DND-41 (cell line): ENCODE measurements at regions not wholly inside any gene's neighbourhood (a gene's known extent, or its start where the extent isn't known, plus 50 kb on each side); places are given as distances from the start of the nearest gene placed in this dataset.

Experiments used
- ATAC-seq: fragments of 200-7000 bp; cut with Tn5 transposase; 3 replicates; pipeline ENCODE4 v1.9.1; 2021; ENCODE audit warnings: low read depth; ENCODE audit not compliant: insufficient read depth
- DNase-seq: peaks from one replicate; pipeline ENCODE4 v3.0.0-alpha.2; 2020
- H2AFZ ChIP-seq: 2 replicates; pipeline ENCODE4 v1.6.0; 2012; ENCODE audit warnings: low read depth, low read length
- H3K27ac ChIP-seq: 2 replicates; pipeline ENCODE4 v1.5.1; 2012; ENCODE audit warnings: low read length, inconsistent platforms
- H3K27me3 ChIP-seq: fragments of 200-600 bp; sonication (generic); 2 replicates; pipeline ENCODE4 v1.6.0; 2012; ENCODE audit warnings: low read length, mild to moderate bottlenecking, inconsistent platforms; ENCODE audit not compliant: insufficient read depth, poor library complexity
- H3K36me3 ChIP-seq: 2 replicates; pipeline ENCODE4 v1.5.1; 2012; ENCODE audit warnings: low read length, inconsistent platforms; ENCODE audit not compliant: insufficient read depth
- H3K4me1 ChIP-seq: 2 replicates; pipeline ENCODE4 v1.5.1; 2012; ENCODE audit warnings: mild to moderate bottlenecking, low read length; ENCODE audit not compliant: insufficient read depth
- H3K4me2 ChIP-seq: 2 replicates; pipeline ENCODE4 v1.6.0; 2012; ENCODE audit warnings: mild to moderate bottlenecking, moderate library complexity, low read length, inconsistent platforms; ENCODE audit not compliant: insufficient read depth
- H3K4me3 ChIP-seq, 2 experiments: fragments of 200-600 bp in 1 of 2; shearing (Covaris generic) in 1 of 2; 2 replicates each; pipeline ENCODE4 v1.5.1; 2012 to 2016; ENCODE audit warnings: inconsistent platforms in 2 of 2, low read length in 2 of 2, mild to moderate bottlenecking in 2 of 2, low read depth in 1 of 2, moderate library complexity in 1 of 2
- H3K79me2 ChIP-seq: 2 replicates; pipeline ENCODE4 v1.6.0; 2012; ENCODE audit warnings: low read length, inconsistent platforms; ENCODE audit not compliant: insufficient read depth
- H3K9ac ChIP-seq: 2 replicates; pipeline ENCODE4 v1.6.0; 2012; ENCODE audit warnings: low read depth, mild to moderate bottlenecking, inconsistent platforms, low read length, moderate library complexity
- H3K9me3 ChIP-seq: 2 replicates; pipeline ENCODE4 v1.5.1; 2012; ENCODE audit warnings: low read length, moderate library complexity, mild to moderate bottlenecking, inconsistent platforms; ENCODE audit not compliant: insufficient read depth, severe bottlenecking
- H4K20me1 ChIP-seq: 2 replicates; pipeline ENCODE4 v1.6.0; 2012; ENCODE audit warnings: low read length; ENCODE audit not compliant: insufficient read depth
- CTCF ChIP-seq: IDR thresholded peaks from 2 replicates; pipeline ENCODE4 v1.5.1; 2012; ENCODE audit warnings: borderline replicate concordance, low read length, moderate library complexity, mild to moderate bottlenecking; ENCODE audit not compliant: poor library complexity, severe bottlenecking; ENCODE audit errors: extremely low read depth
- EZH2 ChIP-seq: IDR thresholded peaks from 3 replicates; pipeline ENCODE4 v1.6.1; 2012; ENCODE audit warnings: borderline replicate concordance, low read depth, mild to moderate bottlenecking, moderate library complexity, low read length, inconsistent platforms; ENCODE audit not compliant: severe bottlenecking

- H4K20me1 ChIP-seq: no peaks in the 10 kb centered on the region
- H3K4me3 ChIP-seq: no peak overlapping the region
- no peak overlapping the region for H3K4me2 ChIP-seq
- H2AFZ ChIP-seq: no peak overlapping the region
- DNase-seq (no peak), ATAC-seq (no peak)
- H3K9ac ChIP-seq: no peak overlapping the region
- H3K36me3 ChIP-seq: no peaks in the 10 kb centered on the region
- no peaks in the 10 kb centered on the region for H3K27me3 ChIP-seq
- no peaks in the 10 kb centered on the region for H3K9me3 ChIP-seq
- H3K27ac ChIP-seq: no peak overlapping the region
- no peaks in the 10 kb centered on the region for H3K79me2 ChIP-seq
- no peak for TF ChIP-seq CTCF
- no peak for TF ChIP-seq EZH2
- no peaks in the 10 kb centered on the region for H3K4me1 ChIP-seq
Observed at GRCh38 chr12:131533139-131533538, 177.8 kb upstream of the SFSWAP start.

GRCh38 chr12:131535779-131536178 is 175.1 kb upstream of the SFSWAP start:
- no peak for DNase-seq
- Histone ChIP-seq H3K27ac (no peak overlapping the region), H3K4me2 (no peak overlapping the region), H3K4me1 (no peaks in the 10 kb centered on the region), H3K27me3 (no peaks in the 10 kb centered on the region), H3K9ac (no peak overlapping the region), H3K4me3 (no peak overlapping the region), H3K36me3 (no peaks in the 10 kb centered on the region), H3K9me3 (no peaks in the 10 kb centered on the region), H2AFZ (no peak overlapping the region), H3K79me2 (no peaks in the 10 kb centered on the region), H4K20me1 (no peaks in the 10 kb centered on the region)
- no peak for ATAC-seq
- no peak for TF ChIP-seq CTCF
- no peak for TF ChIP-seq EZH2

- Histone ChIP-seq H3K4me2 (no peak overlapping the region), H3K9me3 (no peaks in the 10 kb centered on the region), H2AFZ (no peak overlapping the region), H4K20me1 (no peaks in the 10 kb centered on the region), H3K27ac (no peak overlapping the region), H3K27me3 (no peaks in the 10 kb centered on the region), H3K9ac (no peak overlapping the region), H3K4me1 (no peaks in the 10 kb centered on the region), H3K36me3 (no peaks in the 10 kb centered on the region), H3K4me3 (no peak overlapping the region), H3K79me2 (no peaks in the 10 kb centered on the region)
- TF ChIP-seq EZH2 (no peak), CTCF (no peak)
- DNase-seq: no peak
- ATAC-seq: no peak
Observed at GRCh38 chr12:131536337-131536736, 174.6 kb upstream of the SFSWAP start.

GRCh38 chr12:131536766-131537165 is 174.1 kb upstream of the SFSWAP start:
- Histone ChIP-seq H3K4me1 (no peaks in the 10 kb centered on the region), H3K79me2 (no peaks in the 10 kb centered on the region), H3K27ac (no peak overlapping the region), H3K4me3 (no peak overlapping the region), H3K27me3 (no peaks in the 10 kb centered on the region), H3K9me3 (no peaks in the 10 kb centered on the region), H2AFZ (no peak overlapping the region), H3K4me2 (no peak overlapping the region), H3K36me3 (no peaks in the 10 kb centered on the region), H3K9ac (no peak overlapping the region), H4K20me1 (no peaks in the 10 kb centered on the region)
- no peak for DNase-seq
- no peak for ATAC-seq
- no peak for TF ChIP-seq EZH2
- TF ChIP-seq CTCF: no peak
